ENCODE measurements at regions not wholly inside any gene's neighbourhood (a gene's known extent, or its start where the extent isn't known, plus 50 kb on each side); places are given as distances from the start of the nearest gene placed in this dataset.

DNA sequence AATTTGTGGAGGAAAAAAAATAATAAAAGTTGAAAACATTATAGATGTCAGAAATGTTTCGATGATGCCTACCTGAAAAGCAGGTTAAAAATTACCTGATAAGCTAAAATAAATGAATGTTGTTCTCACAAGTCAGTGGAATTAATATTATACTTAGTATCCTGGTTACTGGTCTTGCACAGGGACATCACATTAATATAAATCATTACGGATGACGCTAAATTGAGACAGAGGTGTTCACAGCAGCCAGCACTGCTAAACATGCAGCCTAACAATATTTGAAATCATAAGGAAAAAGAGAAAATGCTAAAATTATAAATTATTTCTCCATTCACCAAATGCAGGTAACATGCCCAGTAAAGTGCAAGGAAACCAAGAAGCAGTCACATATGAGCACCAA is 1130.0 kb downstream of the STPG2 start:
- ATAC-seq: no peak

DNA sequence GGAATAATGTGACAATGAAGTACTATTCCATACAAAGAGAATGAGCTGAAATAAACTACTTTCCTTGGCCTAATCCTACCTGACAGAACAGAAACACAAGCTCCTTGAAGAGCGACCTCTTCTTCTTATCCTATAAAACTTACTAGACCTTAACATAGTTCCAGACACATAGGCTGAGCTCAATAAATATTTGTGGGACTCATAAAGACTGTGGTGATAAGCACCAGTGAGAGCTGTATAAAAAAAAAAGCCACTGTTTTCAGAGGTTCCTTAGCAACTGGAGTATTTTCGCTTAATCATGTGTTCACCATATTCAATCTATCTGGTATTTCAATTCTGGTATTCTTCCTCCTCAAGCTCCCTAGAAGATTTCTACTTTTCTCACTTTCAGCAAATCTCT is 1129.6 kb downstream of the STPG2 start:
- no peak for ATAC-seq
- TF ChIP-seq TOX (CRISPR knock-in tag; IDR thresholded peaks at IDR 0.05; ENCODE audit: borderline replicate concordance) (no peak), ISL1 (CRISPR knock-in tag; IDR thresholded peaks at IDR 0.05) (no peak), SNAI2 (CRISPR knock-in tag; IDR thresholded peaks at IDR 0.05) (no peak), ARNTL (CRISPR knock-in tag; IDR thresholded peaks at IDR 0.05; ENCODE audit: borderline replicate concordance, low read depth) (no peak), ZNF70 (CRISPR knock-in tag; IDR thresholded peaks at IDR 0.05) (no peak), CSDC2 (CRISPR knock-in tag; IDR thresholded peaks at IDR 0.05) (no peak), GLIS3 (CRISPR knock-in tag; IDR thresholded peaks at IDR 0.05) (no peak), ESRRG (CRISPR knock-in tag; IDR thresholded peaks at IDR 0.05) (no peak), TCF4 (CRISPR knock-in tag; IDR thresholded peaks at IDR 0.05; ENCODE audit: borderline replicate concordance) (no peak)
- TF ChIP-seq, protein P1, sequence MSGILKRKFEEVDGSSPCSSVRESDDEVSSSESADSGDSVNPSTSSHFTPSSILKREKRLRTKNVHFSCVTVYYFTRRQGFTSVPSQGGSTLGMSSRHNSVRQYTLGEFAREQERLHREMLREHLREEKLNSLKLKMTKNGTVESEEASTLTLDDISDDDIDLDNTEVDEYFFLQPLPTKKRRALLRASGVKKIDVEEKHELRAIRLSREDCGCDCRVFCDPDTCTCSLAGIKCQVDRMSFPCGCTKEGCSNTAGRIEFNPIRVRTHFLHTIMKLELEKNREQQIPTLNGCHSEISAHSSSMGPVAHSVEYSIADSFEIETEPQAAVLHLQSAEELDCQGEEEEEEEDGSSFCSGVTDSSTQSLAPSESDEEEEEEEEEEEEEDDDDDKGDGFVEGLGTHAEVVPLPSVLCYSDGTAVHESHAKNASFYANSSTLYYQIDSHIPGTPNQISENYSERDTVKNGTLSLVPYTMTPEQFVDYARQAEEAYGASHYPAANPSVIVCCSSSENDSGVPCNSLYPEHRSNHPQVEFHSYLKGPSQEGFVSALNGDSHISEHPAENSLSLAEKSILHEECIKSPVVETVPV (CRISPR knock-in tag; IDR thresholded peaks at IDR 0.05): no peak
- TF ChIP-seq, protein P2, sequence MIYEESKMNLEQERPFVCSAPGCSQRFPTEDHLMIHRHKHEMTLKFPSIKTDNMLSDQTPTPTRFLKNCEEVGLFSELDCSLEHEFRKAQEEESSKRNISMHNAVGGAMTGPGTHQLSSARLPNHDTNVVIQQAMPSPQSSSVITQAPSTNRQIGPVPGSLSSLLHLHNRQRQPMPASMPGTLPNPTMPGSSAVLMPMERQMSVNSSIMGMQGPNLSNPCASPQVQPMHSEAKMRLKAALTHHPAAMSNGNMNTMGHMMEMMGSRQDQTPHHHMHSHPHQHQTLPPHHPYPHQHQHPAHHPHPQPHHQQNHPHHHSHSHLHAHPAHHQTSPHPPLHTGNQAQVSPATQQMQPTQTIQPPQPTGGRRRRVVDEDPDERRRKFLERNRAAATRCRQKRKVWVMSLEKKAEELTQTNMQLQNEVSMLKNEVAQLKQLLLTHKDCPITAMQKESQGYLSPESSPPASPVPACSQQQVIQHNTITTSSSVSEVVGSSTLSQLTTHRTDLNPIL (CRISPR knock-in tag; IDR thresholded peaks at IDR 0.05; ENCODE audit: low read depth): no peak

More for the DNA sequence above, 1130.0 kb downstream of the STPG2 start:
- no peak for TF ChIP-seq SNAI2 (CRISPR knock-in tag; IDR thresholded peaks at IDR 0.05)
- TF ChIP-seq ZC3H10 (CRISPR knock-in tag; IDR thresholded peaks at IDR 0.05): no peak
- no peak for TF ChIP-seq ZFP30 (CRISPR knock-in tag; IDR thresholded peaks at IDR 0.05)
- TF ChIP-seq, protein P3, sequence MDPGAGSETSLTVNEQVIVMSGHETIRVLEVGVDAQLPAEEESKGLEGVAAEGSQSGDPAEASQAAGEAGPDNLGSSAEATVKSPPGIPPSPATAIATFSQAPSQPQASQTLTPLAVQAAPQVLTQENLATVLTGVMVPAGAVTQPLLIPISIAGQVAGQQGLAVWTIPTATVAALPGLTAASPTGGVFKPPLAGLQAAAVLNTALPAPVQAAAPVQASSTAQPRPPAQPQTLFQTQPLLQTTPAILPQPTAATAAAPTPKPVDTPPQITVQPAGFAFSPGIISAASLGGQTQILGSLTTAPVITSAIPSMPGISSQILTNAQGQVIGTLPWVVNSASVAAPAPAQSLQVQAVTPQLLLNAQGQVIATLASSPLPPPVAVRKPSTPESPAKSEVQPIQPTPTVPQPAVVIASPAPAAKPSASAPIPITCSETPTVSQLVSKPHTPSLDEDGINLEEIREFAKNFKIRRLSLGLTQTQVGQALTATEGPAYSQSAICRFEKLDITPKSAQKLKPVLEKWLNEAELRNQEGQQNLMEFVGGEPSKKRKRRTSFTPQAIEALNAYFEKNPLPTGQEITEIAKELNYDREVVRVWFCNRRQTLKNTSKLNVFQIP (CRISPR knock-in tag; IDR thresholded peaks at IDR 0.05; ENCODE audit: borderline replicate concordance, low read depth): no peak
- TF ChIP-seq ISL1 (CRISPR knock-in tag; IDR thresholded peaks at IDR 0.05): no peak
- no peak for TF ChIP-seq TOX (CRISPR knock-in tag; IDR thresholded peaks at IDR 0.05; ENCODE audit: borderline replicate concordance)
- no peak for TF ChIP-seq ARNTL (CRISPR knock-in tag; IDR thresholded peaks at IDR 0.05; ENCODE audit: borderline replicate concordance, low read depth)
- TF ChIP-seq, protein P4, sequence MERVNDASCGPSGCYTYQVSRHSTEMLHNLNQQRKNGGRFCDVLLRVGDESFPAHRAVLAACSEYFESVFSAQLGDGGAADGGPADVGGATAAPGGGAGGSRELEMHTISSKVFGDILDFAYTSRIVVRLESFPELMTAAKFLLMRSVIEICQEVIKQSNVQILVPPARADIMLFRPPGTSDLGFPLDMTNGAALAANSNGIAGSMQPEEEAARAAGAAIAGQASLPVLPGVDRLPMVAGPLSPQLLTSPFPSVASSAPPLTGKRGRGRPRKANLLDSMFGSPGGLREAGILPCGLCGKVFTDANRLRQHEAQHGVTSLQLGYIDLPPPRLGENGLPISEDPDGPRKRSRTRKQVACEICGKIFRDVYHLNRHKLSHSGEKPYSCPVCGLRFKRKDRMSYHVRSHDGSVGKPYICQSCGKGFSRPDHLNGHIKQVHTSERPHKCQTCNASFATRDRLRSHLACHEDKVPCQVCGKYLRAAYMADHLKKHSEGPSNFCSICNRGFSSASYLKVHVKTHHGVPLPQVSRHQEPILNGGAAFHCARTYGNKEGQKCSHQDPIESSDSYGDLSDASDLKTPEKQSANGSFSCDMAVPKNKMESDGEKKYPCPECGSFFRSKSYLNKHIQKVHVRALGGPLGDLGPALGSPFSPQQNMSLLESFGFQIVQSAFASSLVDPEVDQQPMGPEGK (CRISPR knock-in tag; IDR thresholded peaks at IDR 0.05; ENCODE audit: borderline replicate concordance): no peak
- TF ChIP-seq BACH2 (CRISPR knock-in tag; IDR thresholded peaks at IDR 0.05; ENCODE audit: borderline replicate concordance): no peak
- no peak for TF ChIP-seq ESRRG (CRISPR knock-in tag; IDR thresholded peaks at IDR 0.05)
- no peak for TF ChIP-seq PPARA (CRISPR knock-in tag; IDR thresholded peaks at IDR 0.05; ENCODE audit: borderline replicate concordance)

DNA sequence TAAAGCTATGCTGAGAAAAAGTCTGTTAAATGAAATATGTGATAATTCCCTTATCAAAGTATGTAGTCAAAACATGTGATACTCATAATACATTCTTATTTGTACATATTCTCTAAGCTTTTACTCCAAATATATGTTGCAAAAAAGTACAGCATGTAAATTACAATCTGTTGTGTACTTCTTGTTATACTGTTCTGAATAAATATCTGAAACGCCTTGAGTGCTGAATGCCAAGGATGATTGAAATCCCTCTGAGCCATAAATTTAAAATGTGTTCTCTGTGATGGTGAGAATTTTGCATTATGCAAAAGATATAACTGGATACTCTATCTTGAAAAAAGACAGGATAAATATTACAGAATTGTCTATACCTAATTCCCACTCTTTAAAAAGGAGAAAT is 1128.0 kb downstream of the STPG2 start:
- no peak for ATAC-seq

More for the DNA sequence above, 1128.0 kb downstream of the STPG2 start:
- no peak for TF ChIP-seq ISL1 (CRISPR knock-in tag; IDR thresholded peaks at IDR 0.05)
- no peak for TF ChIP-seq GLIS3 (CRISPR knock-in tag; IDR thresholded peaks at IDR 0.05)
- no peak for TF ChIP-seq PPARA (CRISPR knock-in tag; IDR thresholded peaks at IDR 0.05; ENCODE audit: borderline replicate concordance)
- no peak for TF ChIP-seq CSDC2 (CRISPR knock-in tag; IDR thresholded peaks at IDR 0.05)
- TF ChIP-seq ZFP30 (CRISPR knock-in tag; IDR thresholded peaks at IDR 0.05): no peak
- TF ChIP-seq, protein P2 (CRISPR knock-in tag; IDR thresholded peaks at IDR 0.05; ENCODE audit: low read depth): no peak
- TF ChIP-seq ZNF565 (CRISPR knock-in tag; conservative IDR thresholded peaks at IDR 0.05; ENCODE audit: low read depth): no peak
- TF ChIP-seq ZC3H10 (CRISPR knock-in tag; IDR thresholded peaks at IDR 0.05): no peak
- TF ChIP-seq, protein P4 (CRISPR knock-in tag; IDR thresholded peaks at IDR 0.05; ENCODE audit: borderline replicate concordance): no peak
- TF ChIP-seq ZFP3 (CRISPR knock-in tag; IDR thresholded peaks at IDR 0.05): no peak
